GM23248 (cell line): ENCODE measurements at regions not wholly inside any gene's neighbourhood (a gene's known extent, or its start where the extent isn't known, plus 50 kb on each side); places are given as distances from the start of the nearest gene placed in this dataset.

Source experiments
- DNase-seq: peaks from one replicate; pipeline ENCODE4 v3.0.0-alpha.2; 2015
- H2AFZ ChIP-seq: fragments of 200-600 bp; sonication (generic); 2 replicates; pipeline ENCODE4 v1.6.1; 2016; ENCODE audit warnings: antibody characterized with exemption
- H3F3A ChIP-seq: fragments of 200-600 bp; sonication (generic); 2 replicates; pipeline ENCODE4 v1.6.1; 2016; ENCODE audit warnings: mild to moderate bottlenecking, antibody characterized with exemption, mixed run types; ENCODE audit not compliant: insufficient read depth
- H3K27ac ChIP-seq: fragments of 200-600 bp; sonication (generic); 2 replicates; pipeline ENCODE4 v1.5.1; 2016; ENCODE audit warnings: mild to moderate bottlenecking
- H3K27me3 ChIP-seq: fragments of 200-600 bp; sonication (generic); replicated peaks from 2 replicates; pipeline ENCODE4 v1.6.1; 2016; ENCODE audit warnings: mild to moderate bottlenecking; ENCODE audit not compliant: insufficient read depth
- H3K36me3 ChIP-seq: fragments of 200-600 bp; sonication (generic); 2 replicates; pipeline ENCODE4 v1.6.1; 2016; ENCODE audit warnings: low read depth, mild to moderate bottlenecking
- H3K4me1 ChIP-seq: fragments of 200-600 bp; sonication (generic); 2 replicates; pipeline ENCODE4 v1.6.1; 2016; ENCODE audit warnings: mild to moderate bottlenecking; ENCODE audit not compliant: insufficient read depth
- H3K4me2 ChIP-seq: fragments of 200-600 bp; sonication (generic); one replicate; pipeline ENCODE4 v1.6.1; 2016; ENCODE audit warnings: mild to moderate bottlenecking; ENCODE audit not compliant: unreplicated experiment
- H3K4me3 ChIP-seq: fragments of 200-600 bp; sonication (generic); 2 replicates; pipeline ENCODE4 v1.5.1; 2016; ENCODE audit warnings: mild to moderate bottlenecking
- H3K79me2 ChIP-seq: fragments of 200-600 bp; sonication (generic); 2 replicates; pipeline ENCODE4 v1.6.1; 2016; ENCODE audit warnings: mild to moderate bottlenecking; ENCODE audit not compliant: insufficient read depth
- H3K9ac ChIP-seq: fragments of 200-600 bp; sonication (generic); 2 replicates; pipeline ENCODE4 v1.6.1; 2016; ENCODE audit warnings: mild to moderate bottlenecking
- H3K9me2 ChIP-seq: fragments of 200-600 bp; sonication (generic); 2 replicates; pipeline ENCODE4 v1.6.1; 2016; ENCODE audit warnings: mixed run types, mild to moderate bottlenecking, moderate library complexity; ENCODE audit not compliant: insufficient read depth
- H3K9me3 ChIP-seq: fragments of 200-600 bp; sonication (generic); one replicate; pipeline ENCODE4 v1.6.1; 2017; ENCODE audit warnings: low read depth
- H4K20me1 ChIP-seq: fragments of 200-600 bp; sonication (generic); 2 replicates; pipeline ENCODE4 v1.6.0; 2016; ENCODE audit not compliant: insufficient read depth
- EZH2 ChIP-seq: fragments of 200-600 bp; sonication (generic); IDR thresholded peaks from 2 replicates; pipeline ENCODE4 v1.6.1; 2018; ENCODE audit warnings: antibody characterized with exemption, mild to moderate bottlenecking; ENCODE audit not compliant: insufficient read depth, poor library complexity, severe bottlenecking
- EZH2phosphoT487 ChIP-seq: fragments of 200-600 bp; sonication (generic); IDR thresholded peaks from 2 replicates; pipeline ENCODE4 v1.6.1; 2018; ENCODE audit warnings: antibody characterized with exemption, moderate library complexity, mild to moderate bottlenecking, low read depth; ENCODE audit not compliant: insufficient read depth
- WGBS, 2 experiments: methylation state at CpG; one replicate each; pipeline ENCODE4 v1.1.6; 2015 to 2017; ENCODE audit warnings: low lambda C conversion rate in 2 of 2, low coverage in 1 of 2; ENCODE audit errors: missing lambda C conversion rate in 2 of 2; 5-methylcytosine and 5-hydroxymethylcytosine counted together
- in situ Hi-C: fragments of 300-500 bp; cut with MboI; formaldehyde crosslinking; loops from 2 replicates; pipeline ENCODE4 v1.15.0; 2020

GRCh38 chr3:110456438-110457138 is 615.0 kb upstream of the NECTIN3 start:
- no peak for DNase-seq

GRCh38 chr3:110457508-110457907 is 614.1 kb upstream of the NECTIN3 start:
- Histone ChIP-seq H3F3A (no peaks in the 10 kb centered on the region), H4K20me1 (no peaks in the 10 kb centered on the region), H3K36me3 (no peaks in the 10 kb centered on the region), H3K4me3 (no peak overlapping the region), H3K27ac (no peak overlapping the region), H3K9me2 (no peaks in the 10 kb centered on the region), H3K9ac (no peak overlapping the region), H2AFZ (no peak overlapping the region), H3K4me2 (no peak overlapping the region), H3K27me3 (no peaks in the 10 kb centered on the region), H3K79me2 (no peaks in the 10 kb centered on the region), H3K4me1 (no peaks in the 10 kb centered on the region), H3K9me3 (no peaks in the 10 kb centered on the region)
- 71 to 72% methylated on average over 5 of the region's 5 CpGs for WGBS, 2 experiments
- TF ChIP-seq EZH2phosphoT487, result no peak
- DNase-seq, result no peak
- in situ Hi-C loops, result no loop called here

More at GRCh38 chr3:110456438-110457138, 615.0 kb upstream of the NECTIN3 start:
- 46 to 59% methylated on average over 4 of the region's 4 CpGs for WGBS, 2 experiments
- H4K20me1 ChIP-seq, result no peaks in the 10 kb centered on the region
- no peak overlapping the region for H3K4me3 ChIP-seq
- in situ Hi-C loops, result no loop called here
- H3K79me2 ChIP-seq, result no peaks in the 10 kb centered on the region
- H3K4me2 ChIP-seq, result no peak overlapping the region
- H3K9ac ChIP-seq, result no peak overlapping the region
- H3K9me3 ChIP-seq, result no peaks in the 10 kb centered on the region
- TF ChIP-seq EZH2 (no peak), EZH2phosphoT487 (no peak)
- no peak overlapping the region for H3K27ac ChIP-seq
- no peak overlapping the region for H2AFZ ChIP-seq
- no peaks in the 10 kb centered on the region for H3K27me3 ChIP-seq
- no peaks in the 10 kb centered on the region for H3K36me3 ChIP-seq
- H3F3A ChIP-seq, result no peaks in the 10 kb centered on the region
- H3K4me1 ChIP-seq, result no peaks in the 10 kb centered on the region
- H3K9me2 ChIP-seq, result no peaks in the 10 kb centered on the region

- DNase-seq, result peak; percentile 13
- in situ Hi-C loops, result no loop called here
Measured at GRCh38 chr3:110459021-110459420, 612.6 kb upstream of the NECTIN3 start.

GRCh38 chr3:110470310-110470709 is 601.3 kb upstream of the NECTIN3 start:
- Histone ChIP-seq H3K4me3 (no peak overlapping the region), H3K27ac (no peak overlapping the region), H3K36me3 (no peaks in the 10 kb centered on the region), H2AFZ (no peak overlapping the region), H4K20me1 (no peaks in the 10 kb centered on the region), H3K27me3 (no peaks in the 10 kb centered on the region), H3K9ac (no peak overlapping the region), H3K9me2 (no peaks in the 10 kb centered on the region), H3K79me2 (no peaks in the 10 kb centered on the region), H3K4me1 (no peaks in the 10 kb centered on the region), H3F3A (no peaks in the 10 kb centered on the region), H3K9me3 (no peaks in the 10 kb centered on the region), H3K4me2 (no peak overlapping the region)
- DNase-seq, result no peak
- in situ Hi-C loops, result no loop called here
- TF ChIP-seq EZH2 (no peak), EZH2phosphoT487 (no peak)
- WGBS, 2 experiments, result 44 to 50% methylated on average over 3 of the region's 3 CpGs

More at GRCh38 chr3:110459021-110459420, 612.6 kb upstream of the NECTIN3 start:
- Histone ChIP-seq H3K4me2 (no peak overlapping the region), H3K9ac (no peak overlapping the region), H3K27ac (no peak overlapping the region), H3K4me3 (no peak overlapping the region), H3K27me3 (no peaks in the 10 kb centered on the region), H3K79me2 (no peaks in the 10 kb centered on the region), H3K36me3 (no peaks in the 10 kb centered on the region), H2AFZ (no peak overlapping the region), H3K9me3 (no peaks in the 10 kb centered on the region), H3K9me2 (no peaks in the 10 kb centered on the region), H4K20me1 (no peaks in the 10 kb centered on the region), H3K4me1 (no peaks in the 10 kb centered on the region), H3F3A (no peaks in the 10 kb centered on the region)
- no peak for TF ChIP-seq EZH2phosphoT487
- TF ChIP-seq EZH2, result no peak
- 53 to 61% methylated on average over 2 of the region's 2 CpGs for WGBS, 2 experiments

- Histone ChIP-seq H3K27ac (no peak overlapping the region), H3K79me2 (no peaks in the 10 kb centered on the region), H3K9me2 (no peaks in the 10 kb centered on the region), H4K20me1 (no peaks in the 10 kb centered on the region), H3K9me3 (no peaks in the 10 kb centered on the region), H3K4me1 (no peaks in the 10 kb centered on the region), H3K4me2 (no peak overlapping the region), H2AFZ (no peak overlapping the region), H3K9ac (no peak overlapping the region), H3K4me3 (no peak overlapping the region), H3K36me3 (no peaks in the 10 kb centered on the region), H3K27me3 (no peaks in the 10 kb centered on the region), H3F3A (no peaks in the 10 kb centered on the region)
- in situ Hi-C loops, result no loop called here
- 91 to 96% methylated on average over 4 of the region's 4 CpGs for WGBS, 2 experiments
- DNase-seq, result no peak
- TF ChIP-seq EZH2, result no peak
- TF ChIP-seq EZH2phosphoT487, result no peak
Measured at GRCh38 chr3:110473405-110473804, 598.2 kb upstream of the NECTIN3 start.
